NCI-H2081 treated with DMSO at 0.1 percent for 48 hours (cell line): ENCODE measurements at regions not wholly inside any gene's neighbourhood (a gene's known extent, or its start where the extent isn't known, plus 50 kb on each side); places are given as distances from the start of the nearest gene placed in this dataset.

Source experiments
- DNase-seq: peaks from one replicate; lab custom pipeline; 2025; lab: John Stamatoyannopoulos, UW

DNA sequence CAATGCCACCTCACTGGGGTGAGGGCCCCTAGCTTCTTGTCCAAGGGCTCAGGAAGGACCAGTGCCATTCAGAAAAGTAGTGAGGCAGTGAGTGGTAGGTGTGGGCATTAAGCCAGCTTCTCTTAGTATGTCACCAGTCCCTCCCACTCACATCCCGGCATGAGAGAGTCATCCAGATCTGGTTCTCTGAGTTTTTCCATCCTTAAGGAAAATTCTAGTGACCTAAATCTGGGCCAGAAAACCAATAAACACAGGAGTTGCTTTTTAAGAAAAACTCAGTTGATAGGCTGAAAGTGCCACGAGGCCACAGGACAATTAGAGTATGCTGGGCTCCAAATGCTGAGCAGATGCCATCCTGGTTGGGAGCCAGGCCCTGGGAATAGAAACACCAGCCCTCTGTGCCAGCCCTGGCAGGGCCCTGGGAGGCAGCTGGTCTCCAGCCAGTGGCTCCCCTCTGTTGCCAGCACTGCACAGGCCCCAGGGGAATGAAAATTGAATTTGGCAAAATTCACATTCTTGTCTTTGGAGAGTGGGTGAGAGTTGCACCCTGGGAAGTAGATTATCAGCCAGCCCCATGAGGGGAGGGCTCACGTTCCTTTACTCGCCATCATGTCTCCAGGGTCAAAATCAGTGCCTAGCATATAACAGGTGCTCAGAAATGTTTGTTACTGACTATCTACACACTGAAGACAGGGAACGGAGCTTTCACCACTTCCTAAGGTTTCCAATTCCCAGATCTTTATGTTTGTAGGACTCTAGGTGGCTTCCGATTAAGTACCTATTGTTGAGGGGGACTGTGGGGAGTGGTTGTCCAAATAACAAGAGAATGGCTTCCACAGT lies 52.8 kb downstream of the FAM43A start:
- DNase-seq, result no peak

GRCh38 chr3:194739498-194740284 lies 54.0 kb downstream of the FAM43A start:
- DNase-seq, result no peak

DNA sequence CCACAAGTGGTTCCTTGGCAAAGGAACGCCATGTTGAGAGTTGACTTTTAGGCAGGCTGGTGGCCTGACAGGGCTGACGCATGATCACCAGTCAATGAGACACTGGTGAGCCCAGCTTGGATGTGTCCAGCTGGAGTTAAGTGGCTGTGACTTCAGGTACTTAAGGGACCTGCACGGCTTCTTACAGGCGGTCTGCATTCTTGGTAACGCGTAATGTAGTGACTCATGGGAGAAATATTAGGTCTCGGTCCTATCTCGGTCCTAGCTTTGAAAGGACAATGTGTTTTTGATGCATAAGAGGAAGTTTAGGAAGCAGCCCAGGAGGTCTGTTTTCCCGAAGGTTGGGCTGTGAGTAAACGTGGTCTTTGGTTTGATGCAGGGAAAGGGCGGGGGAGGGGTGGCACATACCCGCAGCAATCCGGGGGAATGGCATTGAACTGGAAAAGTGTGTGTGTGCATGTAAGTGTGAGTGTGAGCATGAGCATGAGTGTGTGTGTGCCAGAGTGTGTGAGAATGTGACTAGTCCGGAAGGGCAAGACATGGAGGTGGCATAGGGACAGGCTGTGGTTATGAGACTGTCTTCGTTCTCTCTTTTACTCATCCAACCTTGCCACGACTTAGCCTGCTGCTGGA lies 55.3 kb downstream of the FAM43A start:
- no peak for DNase-seq

DNA sequence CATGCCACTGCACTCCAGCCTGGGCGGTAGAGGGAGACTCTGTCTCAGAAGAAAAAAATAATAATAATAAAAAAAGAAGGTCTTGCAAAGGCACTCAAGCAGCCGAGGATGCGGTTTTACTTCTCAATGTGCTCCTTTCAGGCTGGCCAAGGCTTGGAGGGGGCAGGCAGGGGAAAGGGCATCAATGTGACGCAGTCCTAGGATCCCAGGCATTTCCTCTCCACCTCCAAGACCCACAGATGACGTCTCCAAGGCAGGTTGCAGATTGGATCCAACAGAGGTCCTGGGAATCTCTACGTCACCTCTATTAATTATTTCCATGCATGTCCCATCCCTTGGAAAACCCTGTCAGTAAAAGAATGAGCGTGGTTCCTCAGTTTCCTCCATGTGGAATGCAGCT lies 56.2 kb downstream of the FAM43A start:
- no peak for DNase-seq

DNA sequence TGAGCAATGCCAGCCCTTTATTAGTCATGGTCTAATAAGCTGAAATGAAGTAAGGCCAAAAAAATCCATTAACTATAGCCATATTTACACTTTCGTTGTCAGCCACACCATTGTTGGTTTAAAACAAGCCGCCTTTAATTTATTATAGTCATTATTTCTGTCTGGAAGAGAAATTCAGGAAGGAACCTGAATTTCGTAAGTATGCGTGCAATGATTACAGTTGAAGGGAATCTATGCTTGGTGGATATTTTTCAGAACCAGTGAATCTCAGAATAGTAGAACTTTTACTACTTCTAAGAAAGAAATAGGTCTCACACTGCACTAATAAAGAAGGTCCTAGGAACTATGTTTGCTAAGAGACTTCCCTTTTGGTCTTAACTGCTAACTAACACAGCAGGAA lies 59.1 kb downstream of the FAM43A start:
- no peak for DNase-seq

- no peak for DNase-seq
Observed at GRCh38 chr3:194745422-194746184, 59.9 kb downstream of the FAM43A start.

DNA sequence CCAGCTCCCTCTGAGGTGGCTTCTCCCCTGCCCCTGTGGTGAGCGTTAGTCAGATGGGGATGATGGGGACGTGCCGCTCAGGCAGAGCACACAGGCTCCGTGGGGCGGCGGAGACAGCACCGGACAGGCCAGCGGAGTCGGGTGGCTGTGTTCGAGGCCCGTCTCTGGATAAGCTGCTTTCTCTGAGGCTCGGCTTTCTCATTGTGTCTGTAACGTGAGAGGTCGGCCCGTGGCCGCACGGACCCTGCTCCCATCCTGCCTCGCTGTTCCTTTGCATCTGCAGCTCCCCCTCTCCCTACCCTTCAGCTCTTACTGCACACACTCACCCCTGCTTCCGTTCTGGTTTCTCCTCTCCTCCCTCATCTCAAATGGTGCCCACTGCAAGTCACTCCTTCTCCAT lies 62.5 kb downstream of the FAM43A start:
- DNase-seq, result no peak

- DNase-seq, result no peak
Observed at GRCh38 chr3:194749631-194750490, 64.2 kb downstream of the FAM43A start.

- DNase-seq, result no peak
Observed at GRCh38 chr3:194750491-194750828, 64.8 kb downstream of the FAM43A start.

- no peak for DNase-seq
Observed at GRCh38 chr3:194755671-194756459, 70.2 kb downstream of the FAM43A start.

- DNase-seq, result no peak
Observed at GRCh38 chr3:194756460-194756779, 70.7 kb downstream of the FAM43A start.

GRCh38 chr3:194756791-194757325 lies 71.2 kb downstream of the FAM43A start:
- no peak for DNase-seq

DNA sequence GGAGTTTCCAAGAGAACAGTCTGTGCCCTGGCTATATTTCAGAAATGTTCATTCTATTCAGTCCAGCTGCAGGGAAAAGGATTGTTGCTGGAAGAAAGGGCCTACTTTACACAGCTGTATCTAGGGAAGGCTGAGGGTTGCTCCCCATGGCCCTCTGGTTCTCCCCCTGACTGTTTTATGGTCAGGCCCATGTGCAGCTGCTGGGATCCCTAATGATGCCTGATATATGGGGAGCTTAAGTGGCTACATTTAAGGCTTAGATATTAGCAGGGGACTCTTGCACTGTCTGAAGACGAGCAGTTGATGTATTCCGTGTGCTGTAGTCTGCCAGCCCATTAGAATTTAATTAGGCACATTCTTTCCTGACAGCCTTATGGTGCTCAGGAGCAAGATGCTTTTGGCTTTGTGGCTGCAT lies 72.0 kb downstream of the FAM43A start:
- DNase-seq, result no peak

DNA sequence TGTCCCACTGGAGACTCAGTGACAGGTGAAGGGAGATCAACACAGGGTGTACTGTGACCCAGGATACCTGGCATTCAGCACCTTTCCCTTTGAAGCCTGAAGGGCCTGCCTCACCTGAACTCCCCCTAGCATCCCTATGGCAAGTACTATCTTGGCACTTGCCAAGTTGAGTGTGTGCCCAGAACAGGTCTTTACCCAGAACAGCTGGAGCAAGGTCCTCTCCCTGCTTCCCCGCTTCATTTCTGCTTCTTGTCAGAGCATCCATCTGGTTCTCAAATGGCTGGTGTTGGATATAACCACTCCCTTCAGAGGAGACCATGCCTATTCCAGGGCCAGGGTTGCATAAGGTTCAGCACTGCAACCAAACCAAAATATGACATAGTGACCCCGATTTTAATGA lies 73.0 kb downstream of the FAM43A start:
- no peak for DNase-seq

DNA sequence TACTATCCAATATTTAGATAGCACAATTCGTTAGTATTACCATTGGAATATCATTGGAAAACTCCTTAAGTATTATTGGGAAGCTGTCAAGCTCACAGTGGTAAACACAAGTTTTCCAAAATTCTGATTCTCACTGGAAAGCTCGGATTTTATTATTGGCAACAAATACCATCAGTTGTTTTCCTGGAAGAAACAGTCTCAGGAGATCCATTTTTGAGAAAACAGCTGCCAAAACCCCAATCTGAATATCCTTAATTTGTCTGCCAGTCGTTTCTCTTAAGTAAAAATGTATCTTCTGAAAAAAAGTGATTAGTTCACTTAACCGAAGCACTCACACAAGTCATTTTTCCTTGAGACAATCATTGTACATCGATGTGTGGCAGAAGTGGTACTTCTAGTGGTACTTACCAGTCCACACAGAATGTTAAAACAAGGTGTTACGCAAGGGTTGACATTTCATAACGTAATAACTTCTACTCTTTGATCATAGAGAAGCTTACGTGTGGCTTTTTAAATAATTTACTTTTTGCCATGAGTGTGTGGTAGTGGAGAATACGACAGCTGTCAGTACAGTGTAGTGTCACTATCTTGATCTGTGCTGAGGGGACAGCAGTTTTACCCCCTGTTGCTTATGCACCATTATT lies 74.9 kb downstream of the FAM43A start:
- no peak for DNase-seq

DNA sequence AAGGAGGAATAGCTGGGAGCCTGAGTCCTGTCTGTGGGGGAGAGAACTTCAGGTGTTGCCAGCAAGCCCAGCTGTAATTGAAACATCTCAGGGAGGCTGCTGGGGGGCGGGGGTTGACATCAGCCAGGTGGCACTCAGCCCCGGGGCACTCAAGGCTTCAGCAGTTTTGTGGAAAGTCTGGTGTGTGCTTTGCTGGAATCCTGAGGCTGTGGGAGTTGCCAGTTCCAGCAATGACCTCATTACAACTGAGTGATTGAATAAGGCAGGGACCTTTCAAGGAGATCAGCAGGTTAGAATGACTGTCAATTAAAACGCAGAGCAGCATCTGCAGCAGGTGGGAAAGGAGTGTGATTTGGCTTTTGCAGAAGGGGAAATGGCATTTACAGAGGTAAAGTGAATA lies 75.7 kb downstream of the FAM43A start:
- DNase-seq, result peak; percentile 17

- no peak for DNase-seq
Observed at GRCh38 chr3:194766845-194767244, 81.2 kb downstream of the FAM43A start.

- no peak for DNase-seq
Observed at GRCh38 chr3:194767446-194768207, 81.9 kb downstream of the FAM43A start.

DNA sequence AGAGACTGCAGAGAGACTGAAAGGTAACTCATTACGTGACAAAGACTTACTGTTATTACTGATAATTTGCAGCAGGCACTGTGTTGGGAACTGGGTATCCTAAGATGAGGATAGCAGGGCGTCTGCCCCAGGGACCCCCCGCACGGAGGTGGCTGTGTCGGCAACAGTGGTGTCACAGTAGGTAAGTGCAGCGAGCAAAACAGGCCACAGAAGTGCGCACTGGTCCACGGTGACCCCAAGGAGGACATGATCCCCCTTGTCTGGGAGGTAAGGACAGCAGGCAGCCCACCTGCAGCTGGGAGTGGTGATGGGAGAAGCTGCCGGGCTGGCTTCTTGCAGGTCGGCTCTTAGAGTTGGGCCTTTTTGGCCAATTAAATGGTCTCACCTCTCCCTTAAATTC lies 82.9 kb downstream of the FAM43A start:
- no peak for DNase-seq
